ENCODE measurements at regions not wholly inside any gene's neighbourhood (a gene's known extent, or its start where the extent isn't known, plus 50 kb on each side); places are given as distances from the start of the nearest gene placed in this dataset.

- Histone ChIP-seq H3K4me3 (no peak overlapping the region), H3K4me1 (peaks cover 6 to 8% of the 10 kb centered on the region in 2 donors), H3K36me3 (no peaks in the 10 kb centered on the region), H3K27ac (no peak overlapping the region), H3K27me3 (no peaks in the 10 kb centered on the region), H3K9me3 (no peaks in the 10 kb centered on the region)
- peak in 1 of 2 donors; percentile 11 for TF ChIP-seq CTCF (IDR thresholded peaks at IDR 0.05)
- DNase-seq (no peak), ATAC-seq (peak; percentile 78)
- intact Hi-C loops (cut with DNase I): no loop called here
These were observed 199.4 kb downstream of the USP12 start for GRCh38 chr13:26971990-26972887.

- Histone ChIP-seq H3K9me3 (no peaks in the 10 kb centered on the region), H3K36me3 (no peaks in the 10 kb centered on the region), H3K4me1 (peaks cover 8 to 17% of the 10 kb centered on the region in 2 donors), H3K4me3 (no peak overlapping the region), H3K27me3 (no peaks in the 10 kb centered on the region), H3K27ac (peak overlapping the region in 1 of 2 donors; percentile 33)
- intact Hi-C loops (cut with DNase I): no loop called here
- no peak for DNase-seq
- ATAC-seq: peak; percentile 49
- TF ChIP-seq CTCF (IDR thresholded peaks at IDR 0.05): no peak
These were observed 202.9 kb downstream of the USP12 start for GRCh38 chr13:26968431-26969341.

GRCh38 chr13:26967119-26968038 is 204.2 kb downstream of the USP12 start:
- H3K27ac ChIP-seq: no peak overlapping the region
- peaks cover 8 to 22% of the 10 kb centered on the region in 2 donors for H3K4me1 ChIP-seq
- H3K4me3 ChIP-seq: no peak overlapping the region
- TF ChIP-seq CTCF (IDR thresholded peaks at IDR 0.05): no peak
- peak in 2 of 4 donors; percentile 71 to 78 for DNase-seq
- no peak for ATAC-seq
- intact Hi-C loops (cut with DNase I): no loop called here
- H3K36me3 ChIP-seq: no peaks in the 10 kb centered on the region
- H3K27me3 ChIP-seq: no peaks in the 10 kb centered on the region
- no peaks in the 10 kb centered on the region for H3K9me3 ChIP-seq

- intact Hi-C loops (cut with DNase I): no loop called here
- Histone ChIP-seq H3K27me3 (no peaks in the 10 kb centered on the region), H3K27ac (no peak overlapping the region), H3K36me3 (no peaks in the 10 kb centered on the region), H3K4me1 (peaks cover 8 to 22% of the 10 kb centered on the region in 2 donors), H3K9me3 (no peaks in the 10 kb centered on the region), H3K4me3 (no peak overlapping the region)
- ATAC-seq (no peak), DNase-seq (no peak)
- TF ChIP-seq CTCF (IDR thresholded peaks at IDR 0.05): no peak
These were observed 204.9 kb downstream of the USP12 start for GRCh38 chr13:26966701-26967080.
